HG02852 (cell line): ENCODE measurements at regions not wholly inside any gene's neighbourhood (a gene's known extent, or its start where the extent isn't known, plus 50 kb on each side); places are given as distances from the start of the nearest gene placed in this dataset.
"Not testable (repeated sequence)": the region's sequence is repeated elsewhere in the genome, so short reads cannot be mapped to it uniquely, and the experiment has no call there.

Experiments used
- ATAC-seq: cut with Tn5 transposase; IDR thresholded peaks from one replicate; pipeline ENCODE4 v1.9.1; 2021; ENCODE audit warnings: mild to moderate bottlenecking, moderate library complexity; ENCODE audit not compliant: unreplicated experiment

GRCh38 chr5:29239606-29240005 is 1953.9 kb upstream of the CDH6 start:
- no peak for ATAC-seq

- no peak for ATAC-seq
Measured at GRCh38 chr5:29238115-29238514, 1955.4 kb upstream of the CDH6 start.

- no peak for ATAC-seq
Measured at GRCh38 chr5:29231154-29231553, 1962.3 kb upstream of the CDH6 start.

GRCh38 chr5:29230591-29230990 is 1962.9 kb upstream of the CDH6 start:
- no peak for ATAC-seq

- no peak for ATAC-seq
Measured at GRCh38 chr5:29229461-29229860, 1964.0 kb upstream of the CDH6 start.

GRCh38 chr5:29218138-29218537 is 1975.3 kb upstream of the CDH6 start:
- no peak for ATAC-seq

- no peak for ATAC-seq
Measured at GRCh38 chr5:29214839-29215238, 1978.6 kb upstream of the CDH6 start.

GRCh38 chr5:29213475-29213874 is 1980.0 kb upstream of the CDH6 start:
- ATAC-seq = no peak

GRCh38 chr5:29208024-29208423 is 1985.5 kb upstream of the CDH6 start:
- ATAC-seq = no peak

GRCh38 chr5:29203049-29203448 is 1990.4 kb upstream of the CDH6 start:
- no peak for ATAC-seq

GRCh38 chr5:29197631-29198454 is 1995.6 kb upstream of the CDH6 start:
- ATAC-seq = no peak

- no peak for ATAC-seq
Measured at GRCh38 chr5:29193972-29194371, 1999.5 kb upstream of the CDH6 start.

GRCh38 chr5:29191269-29192048 is 2002.0 kb upstream of the CDH6 start:
- ATAC-seq = not testable (repeated sequence)

GRCh38 chr5:29190398-29190797 is 2003.1 kb upstream of the CDH6 start:
- not testable (repeated sequence) for ATAC-seq

- not testable (repeated sequence) for ATAC-seq
Measured at GRCh38 chr5:29186380-29186779, 2007.1 kb upstream of the CDH6 start.

GRCh38 chr5:29185558-29185957 is 2007.9 kb upstream of the CDH6 start:
- no peak for ATAC-seq

GRCh38 chr5:29175774-29176173 is 2017.7 kb upstream of the CDH6 start:
- no peak for ATAC-seq

- ATAC-seq = no peak
Measured at GRCh38 chr5:29170599-29170998, 2022.9 kb upstream of the CDH6 start.

- no peak for ATAC-seq
Measured at GRCh38 chr5:29169886-29170285, 2023.6 kb upstream of the CDH6 start.

GRCh38 chr5:29162297-29162696 is 2031.2 kb upstream of the CDH6 start:
- ATAC-seq = no peak

- ATAC-seq = no peak
Measured at GRCh38 chr5:29161399-29162291, 2031.8 kb upstream of the CDH6 start.
